B cell (primary cell): ENCODE measurements at regions not wholly inside any gene's neighbourhood (a gene's known extent, or its start where the extent isn't known, plus 50 kb on each side); places are given as distances from the start of the nearest gene placed in this dataset.

Source experiments
- EZH2 ChIP-seq: IDR thresholded peaks from 2 replicates; pipeline ENCODE4 v1.6.1; 2012; ENCODE audit warnings: borderline replicate concordance, low read depth, mild to moderate bottlenecking, moderate library complexity, low read length; ENCODE audit not compliant: insufficient read depth, poor library complexity, severe bottlenecking
- TF ChIP-seq, protein P1 (sequence below): fragments of 200-600 bp; IDR thresholded peaks from one replicate; pipeline ENCODE4 v1.8.0; 2022; ENCODE audit warnings: antibody characterized with exemption, mild to moderate bottlenecking

GRCh38 chr11:13868710-13869397 lies 93.7 kb upstream of the SPON1 start:
- TF ChIP-seq, protein P1, sequence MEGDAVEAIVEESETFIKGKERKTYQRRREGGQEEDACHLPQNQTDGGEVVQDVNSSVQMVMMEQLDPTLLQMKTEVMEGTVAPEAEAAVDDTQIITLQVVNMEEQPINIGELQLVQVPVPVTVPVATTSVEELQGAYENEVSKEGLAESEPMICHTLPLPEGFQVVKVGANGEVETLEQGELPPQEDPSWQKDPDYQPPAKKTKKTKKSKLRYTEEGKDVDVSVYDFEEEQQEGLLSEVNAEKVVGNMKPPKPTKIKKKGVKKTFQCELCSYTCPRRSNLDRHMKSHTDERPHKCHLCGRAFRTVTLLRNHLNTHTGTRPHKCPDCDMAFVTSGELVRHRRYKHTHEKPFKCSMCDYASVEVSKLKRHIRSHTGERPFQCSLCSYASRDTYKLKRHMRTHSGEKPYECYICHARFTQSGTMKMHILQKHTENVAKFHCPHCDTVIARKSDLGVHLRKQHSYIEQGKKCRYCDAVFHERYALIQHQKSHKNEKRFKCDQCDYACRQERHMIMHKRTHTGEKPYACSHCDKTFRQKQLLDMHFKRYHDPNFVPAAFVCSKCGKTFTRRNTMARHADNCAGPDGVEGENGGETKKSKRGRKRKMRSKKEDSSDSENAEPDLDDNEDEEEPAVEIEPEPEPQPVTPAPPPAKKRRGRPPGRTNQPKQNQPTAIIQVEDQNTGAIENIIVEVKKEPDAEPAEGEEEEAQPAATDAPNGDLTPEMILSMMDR: no peak
- TF ChIP-seq EZH2: no peak
